GM21367 (cell line): ENCODE measurements at regions not wholly inside any gene's neighbourhood (a gene's known extent, or its start where the extent isn't known, plus 50 kb on each side); places are given as distances from the start of the nearest gene placed in this dataset.
"Not testable (repeated sequence)": the region's sequence is repeated elsewhere in the genome, so short reads cannot be mapped to it uniquely, and the experiment has no call there.

Source experiments
- ATAC-seq: cut with Tn5 transposase; IDR thresholded peaks from one replicate; pipeline ENCODE4 v1.9.1; 2021; ENCODE audit not compliant: unreplicated experiment

DNA sequence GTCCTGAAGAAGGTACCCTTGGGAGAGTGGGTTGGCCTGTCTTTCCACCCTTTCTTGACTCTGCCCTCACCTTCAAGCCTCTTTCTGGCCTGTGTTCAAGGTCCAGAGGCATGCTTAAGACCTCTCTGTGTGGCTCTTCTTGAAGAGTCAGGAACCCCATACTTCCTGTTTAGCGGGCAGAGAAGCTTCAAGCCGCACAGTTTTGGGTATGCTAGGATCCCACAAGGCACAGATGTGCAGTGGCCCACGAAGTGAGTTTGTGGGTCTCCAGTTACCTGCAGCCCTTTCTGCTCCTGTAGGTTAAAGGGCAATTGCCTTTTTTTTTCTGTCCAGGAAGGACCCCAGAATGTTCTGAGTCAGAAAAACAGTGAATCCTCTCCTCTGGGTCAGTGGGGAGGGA lies 87.4 kb upstream of the FCGR1A start:
- ATAC-seq = not testable (repeated sequence)

DNA sequence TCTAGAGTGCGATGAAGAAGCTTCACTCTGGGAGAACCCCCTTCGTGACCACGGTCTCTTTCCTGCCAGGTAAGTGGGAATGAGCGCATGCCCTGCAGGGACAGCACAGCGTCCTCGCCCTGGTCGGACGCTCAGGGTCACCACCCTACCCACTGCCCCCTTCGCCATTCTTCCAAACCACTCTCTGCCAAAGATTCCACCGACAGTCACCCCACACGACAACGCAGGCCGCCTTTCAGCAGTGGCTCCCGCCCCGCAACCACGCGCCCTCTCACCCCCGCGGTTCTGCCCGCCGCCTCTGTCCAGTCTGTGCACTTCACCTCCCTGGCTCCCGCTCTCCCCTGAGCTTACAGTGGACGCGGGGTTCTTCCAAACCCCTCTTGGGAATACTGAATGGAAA lies 82.3 kb upstream of the FCGR1A start:
- ATAC-seq = not testable (repeated sequence)

DNA sequence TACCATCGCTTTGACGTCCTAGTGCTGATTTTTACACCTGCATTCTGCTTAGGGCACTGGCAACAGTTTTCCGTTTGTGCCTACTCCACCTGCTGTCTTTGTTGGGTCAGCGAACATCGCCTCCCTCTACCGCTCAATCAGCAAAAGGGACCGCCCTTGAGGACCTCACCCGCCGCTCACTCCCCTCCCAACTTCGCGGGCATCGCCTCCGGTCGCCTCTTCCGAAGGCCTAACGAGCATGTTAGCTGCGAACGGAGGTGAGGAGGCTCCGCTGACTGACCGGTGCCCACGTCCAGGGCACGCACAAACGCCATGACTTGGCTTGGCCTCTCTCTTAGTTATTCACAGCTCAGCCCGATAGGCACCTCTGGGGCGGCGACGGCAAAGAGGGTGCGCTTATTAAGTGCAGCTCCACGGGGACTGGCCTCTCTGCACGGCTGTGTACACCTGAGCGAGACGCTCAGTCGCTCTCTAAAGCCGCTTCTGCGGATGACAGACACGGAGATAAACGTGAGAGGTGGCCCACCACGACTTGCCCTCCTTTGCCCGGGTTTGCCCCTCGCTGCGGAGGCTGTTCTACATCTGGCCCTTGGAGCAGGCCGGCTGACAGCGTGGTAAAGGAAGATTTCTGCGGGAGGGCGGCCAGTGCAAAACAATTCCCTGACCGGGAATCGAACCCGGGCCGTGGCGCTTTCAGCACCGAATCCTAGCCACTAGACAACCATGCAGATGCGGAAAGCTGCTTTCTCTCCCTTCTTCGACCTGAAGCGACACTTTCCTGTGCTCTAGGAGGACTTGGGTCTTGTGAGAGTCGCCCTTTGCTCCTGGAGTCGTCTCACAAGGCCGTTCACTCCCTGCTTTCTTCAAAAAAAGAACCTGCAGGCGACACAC lies 81.6 kb upstream of the FCGR1A start:
- not testable (repeated sequence) for ATAC-seq

DNA sequence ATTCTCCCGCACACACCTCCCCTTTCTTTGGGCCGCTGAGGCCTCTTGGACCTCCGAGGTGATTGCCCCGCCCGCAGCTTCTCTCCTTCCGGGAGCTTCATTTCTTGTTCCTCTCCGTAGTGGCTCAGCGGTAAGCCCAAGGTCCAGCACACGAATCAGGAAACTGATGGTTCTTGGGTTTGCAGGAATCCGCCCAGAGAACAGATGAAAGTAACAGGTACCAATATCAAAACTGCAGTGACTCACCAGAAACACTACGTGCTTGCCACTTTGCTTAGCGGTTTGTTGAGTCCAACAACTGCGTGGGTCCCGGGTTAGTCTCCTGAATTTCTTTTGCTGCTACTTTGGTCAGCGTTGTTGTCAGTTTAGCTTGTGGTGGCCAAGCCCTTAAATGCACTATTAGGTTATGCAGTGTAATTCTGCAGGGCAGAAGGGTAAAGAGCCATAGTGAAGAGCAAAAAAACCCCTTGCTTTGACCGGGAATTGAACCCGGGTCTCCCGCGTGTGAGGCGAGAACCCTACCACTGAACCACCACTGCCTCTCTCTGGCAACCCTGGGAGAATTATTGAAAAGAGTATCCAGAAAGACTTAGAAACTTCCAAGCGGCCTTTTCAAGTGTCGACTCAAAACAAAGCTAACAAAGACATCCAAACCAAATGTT lies 74.2 kb upstream of the FCGR1A start:
- not testable (repeated sequence) for ATAC-seq

DNA sequence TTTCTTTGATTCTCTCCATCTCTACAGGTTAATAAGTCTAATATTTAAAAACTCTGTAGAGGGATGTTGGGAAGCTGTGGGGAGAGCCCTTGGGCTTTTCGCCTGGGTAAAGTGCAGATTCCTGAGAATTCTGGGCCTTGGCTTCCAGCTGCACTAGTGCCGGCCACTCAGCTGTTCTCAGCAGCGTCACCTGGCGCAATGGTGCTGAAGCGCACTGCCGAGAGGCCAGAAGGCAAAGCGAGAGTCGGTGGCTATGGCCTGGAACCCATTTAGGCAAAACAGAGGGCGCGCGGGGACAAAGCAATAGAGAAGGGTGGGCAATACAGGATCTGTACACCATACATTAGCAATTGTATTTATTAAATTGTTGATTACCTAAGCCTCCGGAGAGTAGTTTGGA lies 70.8 kb upstream of the FCGR1A start:
- not testable (repeated sequence) for ATAC-seq

DNA sequence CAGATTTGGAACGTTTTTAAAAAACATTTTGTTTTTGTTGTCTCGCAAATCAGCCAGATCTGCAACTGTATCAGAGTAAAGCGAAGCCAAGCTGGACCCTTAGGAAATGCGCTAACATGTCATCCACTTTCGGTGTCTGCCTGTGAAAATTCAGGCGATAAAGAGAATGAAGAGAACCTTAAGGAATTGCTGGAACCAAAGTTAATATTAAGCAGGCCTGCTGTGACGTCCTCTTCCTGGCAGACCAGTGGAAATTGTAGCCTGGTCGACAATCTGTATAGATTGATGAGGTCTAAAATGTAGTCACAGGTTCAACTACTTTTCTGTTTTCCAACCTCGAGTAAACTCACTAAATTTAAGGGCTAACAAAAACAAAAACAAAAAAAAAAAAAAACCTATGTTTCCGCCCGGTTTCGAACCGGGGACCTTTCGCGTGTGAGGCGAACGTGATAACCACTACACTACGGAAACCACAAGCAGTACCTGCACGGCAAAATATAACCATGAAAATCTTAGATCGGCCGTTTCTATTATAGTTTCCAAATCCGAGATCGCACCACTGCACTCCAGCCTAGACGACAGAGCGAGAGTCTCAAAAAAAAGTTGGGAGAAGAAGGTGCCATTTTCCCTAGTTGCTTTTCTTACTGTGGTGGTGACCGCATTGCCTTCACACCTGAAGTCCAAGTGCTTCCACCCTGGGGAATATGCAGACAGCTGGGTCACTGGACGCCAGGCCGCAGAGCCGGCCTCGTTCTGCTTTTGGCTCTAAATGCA lies 70.2 kb upstream of the FCGR1A start:
- ATAC-seq = not testable (repeated sequence)

DNA sequence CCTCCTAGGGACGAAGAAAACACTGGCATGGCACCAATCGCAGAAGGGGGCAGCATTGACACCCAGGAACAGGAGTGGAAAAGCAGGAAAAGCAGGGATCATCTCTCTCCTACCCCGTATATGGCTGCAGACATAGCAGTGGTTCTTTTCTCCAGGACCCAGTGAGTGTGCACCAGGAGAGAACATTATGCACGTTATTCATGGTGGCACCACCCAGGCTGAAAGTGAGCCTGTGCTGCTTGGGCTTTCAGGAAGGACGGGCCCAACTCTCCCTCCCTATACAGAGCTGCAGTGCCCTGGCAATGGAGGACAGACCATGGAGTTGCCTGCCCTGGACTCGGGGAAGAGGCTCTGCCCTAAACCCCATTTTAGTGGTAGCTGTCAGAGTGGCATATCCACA lies 69.0 kb upstream of the FCGR1A start:
- not testable (repeated sequence) for ATAC-seq

DNA sequence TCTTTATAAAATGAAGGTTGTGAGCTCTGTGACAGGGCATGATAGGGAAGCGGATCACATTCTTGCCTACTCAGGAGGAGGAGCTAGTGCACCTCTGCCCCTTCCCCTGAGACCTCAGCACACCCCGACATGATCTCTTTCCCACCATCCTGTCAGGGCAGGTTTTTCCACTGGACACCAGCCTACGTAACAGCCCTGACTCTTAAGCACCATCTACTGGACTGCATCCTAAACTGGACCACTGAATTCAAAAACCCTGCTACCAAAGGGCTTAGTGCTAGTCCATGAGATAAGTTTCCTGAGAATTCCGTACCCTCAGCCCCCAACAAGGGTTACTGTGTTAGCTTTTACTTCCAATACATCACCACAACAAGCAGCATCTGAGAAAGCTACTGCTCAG lies 68.5 kb upstream of the FCGR1A start:
- not testable (repeated sequence) for ATAC-seq

DNA sequence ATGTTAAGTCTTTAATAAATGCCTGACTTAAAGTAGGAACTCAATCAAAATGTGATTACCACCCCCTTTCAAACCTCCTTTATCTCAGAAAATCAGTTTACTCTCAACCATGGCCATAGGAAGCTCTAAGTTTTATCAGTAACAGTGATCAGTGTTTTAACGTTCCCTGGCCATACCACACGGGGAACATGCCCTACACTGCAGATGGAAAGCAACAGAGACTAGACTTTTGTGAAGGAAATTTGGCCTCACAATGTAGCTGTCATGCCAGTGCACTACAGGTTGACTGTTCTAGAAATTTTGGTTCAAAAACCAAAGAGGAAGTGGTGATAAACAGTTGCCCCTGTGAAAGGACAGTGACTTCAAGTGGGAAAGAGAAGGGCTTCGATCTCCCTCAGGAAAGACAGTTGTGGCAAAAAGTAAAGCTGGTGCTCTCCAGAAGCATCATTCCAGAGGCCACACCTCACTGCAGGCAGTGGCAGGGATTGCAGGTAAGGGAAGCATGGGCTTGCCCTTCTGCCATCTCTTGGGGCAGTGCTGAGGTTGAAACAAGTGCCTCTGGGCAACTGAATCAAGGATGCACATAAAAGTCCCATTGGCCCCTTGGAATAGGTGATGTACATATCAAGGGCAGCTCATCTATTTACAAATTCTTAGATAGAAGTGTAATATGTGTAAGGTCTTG lies 57.7 kb upstream of the FCGR1A start:
- not testable (repeated sequence) for ATAC-seq

DNA sequence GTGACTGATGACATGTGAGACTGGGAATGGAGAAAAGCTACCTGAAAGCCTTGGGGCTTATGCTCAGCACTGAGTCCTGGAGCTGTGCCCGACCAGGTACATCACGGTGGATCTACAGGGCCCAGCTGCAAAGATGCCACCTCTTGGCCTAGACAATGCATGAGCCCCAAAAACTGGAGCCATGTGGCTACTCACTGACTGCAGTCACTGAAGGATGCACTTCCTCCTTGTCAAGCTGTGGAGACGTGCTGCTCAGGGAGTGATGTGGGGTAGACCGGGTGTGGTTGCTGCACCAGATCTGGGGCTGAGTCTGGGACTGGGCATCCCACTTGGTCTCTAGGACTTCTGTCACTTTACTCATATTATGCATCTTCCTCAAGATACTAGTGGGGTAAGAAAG lies 55.8 kb upstream of the FCGR1A start:
- ATAC-seq = not testable (repeated sequence)

DNA sequence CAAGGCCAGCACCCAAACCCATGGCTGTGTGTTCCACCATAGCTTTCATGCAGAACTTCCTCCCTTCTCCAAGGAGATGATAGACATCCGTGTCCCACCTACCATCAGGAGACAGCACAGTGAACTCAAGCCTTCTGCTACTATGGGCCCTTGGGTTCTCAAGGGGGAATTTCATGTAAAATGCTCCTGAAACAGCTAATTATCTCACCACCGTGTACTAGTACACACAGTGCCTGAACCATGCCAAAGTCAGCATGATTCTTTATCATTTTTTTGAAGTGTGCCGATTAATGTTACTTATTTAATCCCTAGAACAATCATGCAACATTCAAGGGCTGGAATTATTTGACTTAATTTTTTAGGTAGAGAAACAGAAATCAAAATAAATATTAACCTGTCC lies 53.9 kb upstream of the FCGR1A start:
- ATAC-seq = not testable (repeated sequence)
